AG09319 (cell line): ENCODE measurements at regions not wholly inside any gene's neighbourhood (a gene's known extent, or its start where the extent isn't known, plus 50 kb on each side); places are given as distances from the start of the nearest gene placed in this dataset.

Experiments used
- DNase-seq: peaks from one replicate; pipeline ENCODE4 v3.0.0-alpha.2; 2010; ENCODE audit warnings: low read depth; ENCODE audit errors: extremely low read depth
- CTCF ChIP-seq: IDR thresholded peaks from 2 replicates; pipeline ENCODE4 v1.5.1; 2011; ENCODE audit warnings: low read depth, mild to moderate bottlenecking, inconsistent platforms, low read length, moderate library complexity

GRCh38 chr12:126083926-126084325 lies 1018.7 kb downstream of the AACS start:
- DNase-seq: no peak

GRCh38 chr12:126084480-126084879 lies 1019.2 kb downstream of the AACS start:
- TF ChIP-seq CTCF: no peak
- no peak for DNase-seq

More at GRCh38 chr12:126083926-126084325, 1018.7 kb downstream of the AACS start:
- TF ChIP-seq CTCF: no peak

- DNase-seq: no peak
- no peak for TF ChIP-seq CTCF
Measured at GRCh38 chr12:126086242-126086641, 1021.0 kb downstream of the AACS start.

GRCh38 chr12:126087692-126088091 lies 1022.5 kb downstream of the AACS start:
- no peak for DNase-seq
- TF ChIP-seq CTCF: no peak

- no peak for DNase-seq
- TF ChIP-seq CTCF: no peak
Measured at GRCh38 chr12:126093908-126094307, 1028.7 kb downstream of the AACS start.

- TF ChIP-seq CTCF: no peak
- DNase-seq: no peak
Measured at GRCh38 chr12:126095748-126096510, 1030.7 kb downstream of the AACS start.

- TF ChIP-seq CTCF: no peak
- DNase-seq: no peak
Measured at GRCh38 chr12:126106706-126107105, 1041.5 kb downstream of the AACS start.
